ENCODE measurements at regions not wholly inside any gene's neighbourhood (a gene's known extent, or its start where the extent isn't known, plus 50 kb on each side); places are given as distances from the start of the nearest gene placed in this dataset.

DNA sequence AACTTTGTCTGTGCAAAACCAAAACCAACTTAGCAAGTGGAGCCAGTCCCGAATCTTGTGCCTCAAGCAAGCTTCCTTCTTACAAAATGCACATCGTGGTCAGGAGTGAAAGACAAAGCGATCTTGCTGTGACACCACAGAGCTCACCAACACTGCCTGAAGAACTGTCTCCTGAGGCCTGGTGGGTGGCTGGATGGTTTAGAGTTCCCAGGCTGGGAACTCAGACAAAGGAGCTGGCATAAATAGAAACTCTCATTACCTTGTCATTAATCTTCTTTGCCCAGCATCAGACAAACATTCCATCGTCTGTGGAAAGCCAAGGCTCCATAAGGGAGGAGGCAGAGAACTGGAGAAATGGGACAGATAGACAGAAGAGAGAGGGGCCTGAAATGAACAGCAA lies 144.8 kb downstream of the KCNA5 start:
- Histone ChIP-seq H3K36me3 (no peaks in the 10 kb centered on the region), H3K4me3 (no peak overlapping the region), H3K4me1 (no peaks in the 10 kb centered on the region), H3K9me3 (no peaks in the 10 kb centered on the region), H3K27me3 (no peaks in the 10 kb centered on the region), H3K27ac (no peak overlapping the region)
- TF ChIP-seq, protein P1, sequence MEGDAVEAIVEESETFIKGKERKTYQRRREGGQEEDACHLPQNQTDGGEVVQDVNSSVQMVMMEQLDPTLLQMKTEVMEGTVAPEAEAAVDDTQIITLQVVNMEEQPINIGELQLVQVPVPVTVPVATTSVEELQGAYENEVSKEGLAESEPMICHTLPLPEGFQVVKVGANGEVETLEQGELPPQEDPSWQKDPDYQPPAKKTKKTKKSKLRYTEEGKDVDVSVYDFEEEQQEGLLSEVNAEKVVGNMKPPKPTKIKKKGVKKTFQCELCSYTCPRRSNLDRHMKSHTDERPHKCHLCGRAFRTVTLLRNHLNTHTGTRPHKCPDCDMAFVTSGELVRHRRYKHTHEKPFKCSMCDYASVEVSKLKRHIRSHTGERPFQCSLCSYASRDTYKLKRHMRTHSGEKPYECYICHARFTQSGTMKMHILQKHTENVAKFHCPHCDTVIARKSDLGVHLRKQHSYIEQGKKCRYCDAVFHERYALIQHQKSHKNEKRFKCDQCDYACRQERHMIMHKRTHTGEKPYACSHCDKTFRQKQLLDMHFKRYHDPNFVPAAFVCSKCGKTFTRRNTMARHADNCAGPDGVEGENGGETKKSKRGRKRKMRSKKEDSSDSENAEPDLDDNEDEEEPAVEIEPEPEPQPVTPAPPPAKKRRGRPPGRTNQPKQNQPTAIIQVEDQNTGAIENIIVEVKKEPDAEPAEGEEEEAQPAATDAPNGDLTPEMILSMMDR (IDR thresholded peaks at IDR 0.05) = no peak
- intact Hi-C loops (cut with DNase I) = no loop called here
- DNase-seq (ENCODE audit: low spot score in 2 of 2) = no peak

DNA sequence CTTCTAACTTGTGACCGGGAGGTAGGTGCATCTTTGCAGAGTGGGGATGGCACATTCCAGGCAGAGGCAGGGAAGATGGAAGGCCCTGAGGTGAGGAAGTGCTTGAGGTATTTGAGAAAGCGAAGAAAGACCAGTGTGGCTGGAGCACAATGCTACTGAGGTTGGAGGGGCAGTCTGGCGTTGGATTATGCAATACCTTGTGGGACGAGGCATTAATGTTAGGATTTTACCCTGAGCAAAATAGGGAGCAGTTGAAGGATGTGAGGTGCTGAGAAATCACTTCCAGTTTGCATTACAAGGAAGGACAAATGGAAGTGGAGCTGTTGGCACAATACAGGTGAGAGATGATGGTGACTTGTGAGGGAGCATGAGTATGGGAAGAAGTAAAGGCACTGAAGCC lies 145.5 kb downstream of the KCNA5 start:
- intact Hi-C loops (cut with DNase I) = no loop called here
- H3K4me1 ChIP-seq = no peaks in the 10 kb centered on the region
- DNase-seq (ENCODE audit: low spot score in 2 of 2) = no peak
- H3K36me3 ChIP-seq = no peaks in the 10 kb centered on the region
- no peak overlapping the region for H3K27ac ChIP-seq
- H3K9me3 ChIP-seq = no peaks in the 10 kb centered on the region
- H3K4me3 ChIP-seq = no peak overlapping the region
- H3K27me3 ChIP-seq = no peaks in the 10 kb centered on the region
- TF ChIP-seq, protein P1 (IDR thresholded peaks at IDR 0.05) = no peak

DNA sequence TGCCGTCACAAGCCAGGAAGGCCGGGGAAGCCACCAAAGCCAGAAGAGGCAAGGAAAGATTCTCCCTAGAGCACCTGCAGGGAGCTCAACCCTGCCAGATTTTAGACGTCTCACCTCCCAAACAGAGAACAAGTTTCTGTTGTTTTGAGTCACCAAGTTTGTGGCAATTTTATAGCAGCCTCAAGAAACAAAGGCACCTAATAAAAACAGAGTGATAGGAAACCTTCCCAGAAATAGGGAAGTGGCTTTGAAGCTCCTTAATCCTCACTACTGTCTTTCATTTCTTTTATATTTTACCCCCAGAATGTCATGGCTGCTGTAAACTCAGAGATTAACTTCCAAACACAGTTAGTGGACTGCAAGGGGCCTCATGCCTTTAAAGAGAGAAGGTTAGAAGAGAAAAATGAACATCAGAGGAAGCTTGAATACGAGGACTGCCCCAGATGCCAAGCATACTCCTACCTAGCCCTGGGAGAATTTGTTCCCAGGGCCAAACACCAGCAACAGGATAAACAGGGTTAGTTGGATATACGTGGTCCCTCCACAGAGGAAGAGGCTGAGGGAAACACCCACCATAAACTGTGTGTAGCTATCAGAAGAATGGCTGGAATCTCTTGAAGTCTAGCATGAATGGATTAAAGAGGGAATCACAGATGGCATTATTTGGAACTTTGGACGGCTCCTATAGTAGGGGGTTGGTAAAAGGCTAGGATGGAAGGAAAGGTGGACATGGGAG lies 148.3 kb downstream of the KCNA5 start:
- Histone ChIP-seq H3K9me3 (no peaks in the 10 kb centered on the region), H3K27ac (no peak overlapping the region), H3K4me1 (no peaks in the 10 kb centered on the region), H3K36me3 (no peaks in the 10 kb centered on the region), H3K27me3 (no peaks in the 10 kb centered on the region), H3K4me3 (no peak overlapping the region)
- DNase-seq (ENCODE audit: low spot score in 2 of 2) = no peak
- TF ChIP-seq, protein P1 (IDR thresholded peaks at IDR 0.05) = no peak
- intact Hi-C loops (cut with DNase I) = no loop called here

DNA sequence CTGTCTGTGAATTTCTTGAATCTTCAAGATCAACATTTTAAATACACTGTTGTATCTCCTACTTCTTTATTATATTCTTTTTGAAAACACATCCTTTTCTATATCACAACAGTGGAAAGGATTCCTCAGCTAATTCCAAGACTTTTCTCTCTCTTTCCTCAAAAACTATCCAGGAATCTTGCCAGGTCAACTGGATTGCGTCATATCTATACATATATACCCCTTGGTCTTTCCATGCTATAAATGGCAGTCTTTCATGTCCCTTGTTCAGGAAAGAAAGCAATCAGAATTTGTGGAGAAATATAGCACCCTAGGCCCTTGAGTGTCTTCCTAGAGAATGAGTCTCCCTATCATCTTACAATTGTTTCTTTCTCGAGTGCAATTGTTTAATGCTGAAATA lies 149.0 kb downstream of the KCNA5 start:
- no peak for DNase-seq (ENCODE audit: low spot score in 2 of 2)
- TF ChIP-seq, protein P1 (IDR thresholded peaks at IDR 0.05) = no peak
- Histone ChIP-seq H3K27ac (no peak overlapping the region), H3K9me3 (no peaks in the 10 kb centered on the region), H3K27me3 (no peaks in the 10 kb centered on the region), H3K4me1 (no peaks in the 10 kb centered on the region), H3K4me3 (no peak overlapping the region), H3K36me3 (no peaks in the 10 kb centered on the region)
- intact Hi-C loops (cut with DNase I) = no loop called here

DNA sequence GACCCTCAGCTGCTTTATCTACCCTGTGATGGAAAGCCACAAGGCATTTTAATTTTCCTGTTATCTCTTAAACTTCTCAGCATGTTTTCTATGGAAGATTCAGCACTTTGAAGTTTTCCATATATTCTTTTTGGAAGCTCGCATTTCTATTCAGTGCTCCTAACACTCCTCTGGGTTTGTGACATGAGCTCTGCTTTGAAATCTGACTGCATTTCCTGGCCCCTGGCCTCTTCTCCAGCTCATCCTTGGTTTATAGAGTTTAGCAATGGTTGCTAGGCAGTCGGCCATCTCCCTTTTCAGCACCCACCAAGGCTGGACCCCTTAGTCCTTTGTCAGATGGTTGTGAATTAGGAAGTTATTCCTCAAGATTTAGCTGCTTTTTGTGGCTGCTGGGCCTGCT lies 150.6 kb downstream of the KCNA5 start:
- H3K27ac ChIP-seq = no peak overlapping the region
- no peaks in the 10 kb centered on the region for H3K36me3 ChIP-seq
- no peaks in the 10 kb centered on the region for H3K9me3 ChIP-seq
- intact Hi-C loops (cut with DNase I) = no loop called here
- TF ChIP-seq, protein P1 (IDR thresholded peaks at IDR 0.05) = no peak
- H3K27me3 ChIP-seq = no peaks in the 10 kb centered on the region
- no peak overlapping the region for H3K4me3 ChIP-seq
- H3K4me1 ChIP-seq = no peaks in the 10 kb centered on the region
- no peak for DNase-seq (ENCODE audit: low spot score in 2 of 2)

DNA sequence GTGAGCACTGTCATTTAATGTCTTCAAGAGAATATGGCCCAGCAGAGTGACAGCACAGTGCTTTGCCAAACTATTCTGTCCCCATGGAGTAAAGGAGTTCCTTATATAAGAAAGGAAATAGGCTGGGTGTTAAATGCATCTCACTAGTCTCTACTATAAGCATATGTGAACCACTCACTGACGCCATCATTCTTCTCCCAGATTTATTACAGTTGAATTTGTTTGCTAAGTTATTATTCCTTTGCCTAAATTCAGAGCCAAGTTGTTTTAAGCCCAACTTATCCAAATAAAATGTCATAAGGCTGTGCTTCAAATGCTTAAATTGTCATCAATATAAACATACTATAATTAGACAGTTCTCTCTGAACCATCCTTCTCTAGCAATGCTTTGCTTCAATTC lies 151.6 kb downstream of the KCNA5 start:
- H3K36me3 ChIP-seq = no peaks in the 10 kb centered on the region
- H3K27me3 ChIP-seq = no peaks in the 10 kb centered on the region
- H3K4me3 ChIP-seq = no peak overlapping the region
- no peaks in the 10 kb centered on the region for H3K4me1 ChIP-seq
- no peak for DNase-seq (ENCODE audit: low spot score in 2 of 2)
- no peak overlapping the region for H3K27ac ChIP-seq
- TF ChIP-seq, protein P1 (IDR thresholded peaks at IDR 0.05) = no peak
- intact Hi-C loops (cut with DNase I) = no loop called here
- no peaks in the 10 kb centered on the region for H3K9me3 ChIP-seq

Measured in ascending aorta (tissue), 2 donors.